Neural crest cell (in vitro differentiated cells): ENCODE measurements at regions not wholly inside any gene's neighbourhood (a gene's known extent, or its start where the extent isn't known, plus 50 kb on each side); places are given as distances from the start of the nearest gene placed in this dataset.

Experiments
- DNase-seq: peaks from one replicate; pipeline ENCODE4 v3.0.0; 2021; ENCODE audit warnings: low read depth, mixed read lengths, low spot score
- H3K27ac Mint-ChIP-seq: one replicate; pipeline ENCODE4 v1.8.0; 2021; ENCODE audit warnings: mild to moderate bottlenecking, mixed read lengths; ENCODE audit not compliant: unreplicated experiment
- H3K27me3 Mint-ChIP-seq: 2 replicates; pipeline ENCODE4 v1.8.0; 2021; ENCODE audit warnings: low read depth, mild to moderate bottlenecking, mixed read lengths
- H3K36me3 Mint-ChIP-seq: 2 replicates; pipeline ENCODE4 v1.8.0; 2021; ENCODE audit warnings: low read depth, mild to moderate bottlenecking, mixed read lengths
- H3K4me1 Mint-ChIP-seq: 2 replicates; pipeline ENCODE4 v1.8.0; 2021; ENCODE audit warnings: mixed read lengths
- H3K4me3 Mint-ChIP-seq: one replicate; pipeline ENCODE4 v1.8.0; 2021; ENCODE audit warnings: mild to moderate bottlenecking, mixed read lengths
- H3K9me3 Mint-ChIP-seq: 2 replicates; pipeline ENCODE4 v1.8.0; 2021; ENCODE audit warnings: mixed read lengths
- CTCF ChIP-seq: fragments of 200-600 bp; sonication (generic); conservative IDR thresholded peaks from 2 replicates; pipeline ENCODE4 v1.5.0; 2021; ENCODE audit warnings: antibody characterized with exemption, mild to moderate bottlenecking

GRCh38 chr10:8137272-8137681, 82.8 kb downstream of the GATA3 start:
- Mint-ChIP-seq H3K9me3 (no peaks in the 10 kb centered on the region), H3K4me3 (no peak overlapping the region), H3K27me3 (peaks cover 3% of the 10 kb centered on the region), H3K27ac (no peak overlapping the region), H3K36me3 (no peaks in the 10 kb centered on the region), H3K4me1 (no peaks in the 10 kb centered on the region)
- no peak for DNase-seq
- TF ChIP-seq CTCF: no peak

- DNase-seq: no peak
- H3K4me3 Mint-ChIP-seq: no peak overlapping the region
- no peaks in the 10 kb centered on the region for H3K36me3 Mint-ChIP-seq
- peaks cover 3% of the 10 kb centered on the region for H3K27me3 Mint-ChIP-seq
- H3K4me1 Mint-ChIP-seq: no peaks in the 10 kb centered on the region
- H3K27ac Mint-ChIP-seq: no peak overlapping the region
- no peak for TF ChIP-seq CTCF
- no peaks in the 10 kb centered on the region for H3K9me3 Mint-ChIP-seq
These were observed 83.2 kb downstream of the GATA3 start for GRCh38 chr10:8137726-8138125.

GRCh38 chr10:8138471-8138870, 84.0 kb downstream of the GATA3 start:
- no peak for TF ChIP-seq CTCF
- H3K27ac Mint-ChIP-seq: no peak overlapping the region
- no peaks in the 10 kb centered on the region for H3K27me3 Mint-ChIP-seq
- H3K36me3 Mint-ChIP-seq: no peaks in the 10 kb centered on the region
- no peaks in the 10 kb centered on the region for H3K4me1 Mint-ChIP-seq
- H3K9me3 Mint-ChIP-seq: no peaks in the 10 kb centered on the region
- no peak overlapping the region for H3K4me3 Mint-ChIP-seq
- no peak for DNase-seq

- no peaks in the 10 kb centered on the region for H3K9me3 Mint-ChIP-seq
- TF ChIP-seq CTCF: no peak
- no peaks in the 10 kb centered on the region for H3K4me1 Mint-ChIP-seq
- H3K4me3 Mint-ChIP-seq: no peak overlapping the region
- H3K27me3 Mint-ChIP-seq: no peaks in the 10 kb centered on the region
- H3K36me3 Mint-ChIP-seq: no peaks in the 10 kb centered on the region
- no peak overlapping the region for H3K27ac Mint-ChIP-seq
- no peak for DNase-seq
These were observed 90.0 kb downstream of the GATA3 start for GRCh38 chr10:8144496-8144895.

GRCh38 chr10:8146650-8147049, 92.2 kb downstream of the GATA3 start:
- DNase-seq: no peak
- Mint-ChIP-seq H3K4me1 (no peaks in the 10 kb centered on the region), H3K9me3 (no peaks in the 10 kb centered on the region), H3K4me3 (no peak overlapping the region), H3K27me3 (no peaks in the 10 kb centered on the region), H3K36me3 (no peaks in the 10 kb centered on the region), H3K27ac (no peak overlapping the region)
- TF ChIP-seq CTCF: no peak

GRCh38 chr10:8149991-8150390, 95.5 kb downstream of the GATA3 start:
- Mint-ChIP-seq H3K9me3 (no peaks in the 10 kb centered on the region), H3K36me3 (no peaks in the 10 kb centered on the region), H3K4me3 (no peak overlapping the region), H3K27ac (no peak overlapping the region), H3K4me1 (no peaks in the 10 kb centered on the region), H3K27me3 (peaks cover 10% of the 10 kb centered on the region)
- DNase-seq: no peak
- no peak for TF ChIP-seq CTCF
